CD14-positive monocyte (primary cell): ENCODE measurements at regions not wholly inside any gene's neighbourhood (a gene's known extent, or its start where the extent isn't known, plus 50 kb on each side); places are given as distances from the start of the nearest gene placed in this dataset.
"Not testable (repeated sequence)": the region's sequence is repeated elsewhere in the genome, so short reads cannot be mapped to it uniquely, and the experiment has no call there.

ENCODE experiments used
- DNase-seq, 3 donors: peaks; one replicate each; pipeline ENCODE4 v3.0.0-alpha.2; 2011 to 2022
- H2AFZ ChIP-seq: 2 replicates; pipeline ENCODE4 v1.6.0; 2012; ENCODE audit warnings: mild to moderate bottlenecking, low read depth, low read length, inconsistent platforms; ENCODE audit not compliant: insufficient read depth, poor library complexity, severe bottlenecking
- H3K27ac ChIP-seq, 2 donors: 1 replicate in 1 of 2; 2 replicates in 1 of 2; pipeline ENCODE4 v1.5.1; 2012 to 2013; ENCODE audit warnings: low read length in 2 of 2, control low read depth in 1 of 2, inconsistent platforms in 1 of 2, low read depth in 1 of 2, mild to moderate bottlenecking in 1 of 2
- H3K27me3 ChIP-seq, 2 donors: one replicate each; pipeline versions ENCODE4 v1.6.0 to v1.6.1; 2011 to 2013; ENCODE audit warnings: low read length in 2 of 2; ENCODE audit not compliant: control insufficient read depth in 2 of 2, insufficient read depth in 2 of 2
- H3K36me3 ChIP-seq, 2 donors: replicated peaks in 1 of 2; 1 replicate in 1 of 2; 2 replicates in 1 of 2; pipeline versions ENCODE4 v1.5.1 to v1.6.1; 2012 to 2013; ENCODE audit warnings: low read length in 2 of 2, control low read depth in 1 of 2, inconsistent platforms in 1 of 2, mild to moderate bottlenecking in 1 of 2; ENCODE audit not compliant: insufficient read depth in 2 of 2, control insufficient read depth in 1 of 2
- H3K4me1 ChIP-seq, 2 donors: 1 replicate in 1 of 2; 2 replicates in 1 of 2; pipeline versions ENCODE4 v1.5.1 to v1.6.1; 2012 to 2013; ENCODE audit warnings: low read length in 2 of 2, control low read depth in 1 of 2, inconsistent platforms in 1 of 2, mild to moderate bottlenecking in 1 of 2, moderate library complexity in 1 of 2; ENCODE audit not compliant: insufficient read depth in 2 of 2, control insufficient read depth in 1 of 2
- H3K4me2 ChIP-seq: replicated peaks from 2 replicates; pipeline ENCODE3; 2012; ENCODE audit warnings: low read length, moderate library complexity, mild to moderate bottlenecking; ENCODE audit not compliant: poor library complexity, severe bottlenecking; ENCODE audit errors: extremely low read depth
- H3K4me3 ChIP-seq, 3 experiments: fragments of 200-600 bp in 1 of 3; sonication (generic) in 1 of 3; replicated peaks in 1 of 3; 1 replicate in 2 of 3; 2 replicates in 1 of 3; pipeline ENCODE4 v1.5.1; 2011 to 2013; ENCODE audit warnings: low read length in 3 of 3, mild to moderate bottlenecking in 3 of 3, control low read depth in 2 of 3, low read depth in 2 of 3, inconsistent platforms in 1 of 3, moderate library complexity in 1 of 3
- H3K79me2 ChIP-seq: 2 replicates; pipeline ENCODE4 v1.6.0; 2012; ENCODE audit warnings: mild to moderate bottlenecking, control low read depth, inconsistent platforms, low read length, moderate library complexity; ENCODE audit not compliant: insufficient read depth
- H3K9ac ChIP-seq: 2 replicates; pipeline ENCODE4 v1.6.0; 2017; ENCODE audit warnings: low read length, mild to moderate bottlenecking; ENCODE audit not compliant: insufficient read depth, poor library complexity, severe bottlenecking
- H3K9me3 ChIP-seq, 2 donors: replicated peaks in 1 of 2; 1 replicate in 1 of 2; 2 replicates in 1 of 2; pipeline versions ENCODE4 v1.5.1 to v1.6.1; 2012 to 2013; ENCODE audit warnings: low read length in 2 of 2, control low read depth in 1 of 2; ENCODE audit not compliant: control insufficient read depth in 1 of 2, insufficient read depth in 1 of 2
- H4K20me1 ChIP-seq: 2 replicates; pipeline ENCODE4 v1.6.0; 2012; ENCODE audit warnings: mild to moderate bottlenecking, low read length, control low read depth, moderate library complexity; ENCODE audit not compliant: insufficient read depth
- H3K27ac Mint-ChIP-seq, 7 donors: one replicate each; pipeline ENCODE4 v1.8.0; 2020; ENCODE audit warnings: mild to moderate bottlenecking in 7 of 7, mixed read lengths in 7 of 7, moderate library complexity in 6 of 7, inconsistent platforms in 2 of 7
- H3K27me3 Mint-ChIP-seq, 3 donors: one replicate each; pipeline ENCODE4 v1.8.0; 2021 to 2022; ENCODE audit warnings: low read depth in 3 of 3, mild to moderate bottlenecking in 3 of 3, mixed read lengths in 3 of 3, moderate library complexity in 3 of 3, inconsistent platforms in 1 of 3
- H3K36me3 Mint-ChIP-seq, 2 donors: one replicate each; pipeline ENCODE4 v1.8.0; 2020; ENCODE audit warnings: mixed read lengths in 2 of 2, inconsistent platforms in 1 of 2, mild to moderate bottlenecking in 1 of 2
- H3K4me1 Mint-ChIP-seq: one replicate; pipeline ENCODE4 v1.8.0; 2020; ENCODE audit warnings: mild to moderate bottlenecking, mixed read lengths
- H3K4me3 Mint-ChIP-seq, 2 donors: one replicate each; pipeline ENCODE4 v1.8.0; 2020; ENCODE audit warnings: mild to moderate bottlenecking in 2 of 2, mixed read lengths in 2 of 2, moderate library complexity in 1 of 2
- H3K9me3 Mint-ChIP-seq, 7 donors: one replicate each; pipeline ENCODE4 v1.8.0; 2020 to 2022; ENCODE audit warnings: mixed read lengths in 7 of 7, mild to moderate bottlenecking in 6 of 7, moderate library complexity in 6 of 7, inconsistent platforms in 2 of 7
- WGBS: methylation state at CpG from one replicate; pipeline ENCODE4 v1.1.5; 2013; ENCODE audit warnings: missing lambda C conversion rate; ENCODE audit not compliant: insufficient coverage; 5-methylcytosine and 5-hydroxymethylcytosine counted together
- intact Hi-C, 2 donors: fragments of 100-400 bp; cut with micrococcal nuclease; formaldehyde crosslinking; loops; one replicate each; pipeline versions ENCODE4 v1.15.0 to v1.15.1; 2023
- TF ChIP-seq, protein P1 (sequence below): fragments of 200-600 bp; IDR thresholded peaks from one replicate; pipeline ENCODE4 v1.8.0; 2022; ENCODE audit warnings: antibody characterized with exemption, mild to moderate bottlenecking

DNA sequence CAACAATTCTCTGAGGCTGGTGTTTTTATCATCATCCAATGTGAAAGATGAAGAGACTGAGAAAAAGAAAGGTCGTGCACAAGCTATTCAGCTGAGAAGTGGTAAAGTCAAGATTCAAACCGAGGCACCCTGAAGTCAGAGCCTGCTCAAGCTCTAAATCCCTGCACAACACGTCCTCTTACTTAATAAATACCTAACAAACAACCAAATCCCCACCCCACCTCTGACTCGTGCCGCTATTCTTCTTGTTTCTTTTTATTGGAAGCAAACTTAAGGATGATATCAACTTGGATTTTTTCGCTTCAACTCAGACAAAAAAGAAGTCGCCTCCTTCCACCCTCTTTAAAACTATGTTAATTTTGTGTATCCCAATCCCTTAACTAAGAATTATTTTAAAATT lies 140.2 kb downstream of the CEP120 start:
- intact Hi-C loops, result no loop called here
- H3K27ac ChIP-seq, result no peak overlapping the region
- Mint-ChIP-seq H3K4me3 (no peak overlapping the region), H3K27ac (no peak overlapping the region), H3K4me1 (no peaks in the 10 kb centered on the region), H3K9me3 (peaks cover 0 to 12% (median 5%) of the 10 kb centered on the region in 7 donors), H3K36me3 (no peaks in the 10 kb centered on the region), H3K27me3 (peaks cover 15 to 32% (median 21%) of the 10 kb centered on the region in 3 donors)
- H3K79me2 ChIP-seq, result no peaks in the 10 kb centered on the region
- H2AFZ ChIP-seq, result no peak overlapping the region
- H3K4me1 ChIP-seq, result no peaks in the 10 kb centered on the region
- no peaks in the 10 kb centered on the region for H3K9me3 ChIP-seq
- H3K27me3 ChIP-seq, result peaks cover 15 to 17% of the 10 kb centered on the region in 2 donors
- no peak overlapping the region for H3K4me3 ChIP-seq
- no peaks in the 10 kb centered on the region for H3K36me3 ChIP-seq
- no peaks in the 10 kb centered on the region for H4K20me1 ChIP-seq
- TF ChIP-seq, protein P1, sequence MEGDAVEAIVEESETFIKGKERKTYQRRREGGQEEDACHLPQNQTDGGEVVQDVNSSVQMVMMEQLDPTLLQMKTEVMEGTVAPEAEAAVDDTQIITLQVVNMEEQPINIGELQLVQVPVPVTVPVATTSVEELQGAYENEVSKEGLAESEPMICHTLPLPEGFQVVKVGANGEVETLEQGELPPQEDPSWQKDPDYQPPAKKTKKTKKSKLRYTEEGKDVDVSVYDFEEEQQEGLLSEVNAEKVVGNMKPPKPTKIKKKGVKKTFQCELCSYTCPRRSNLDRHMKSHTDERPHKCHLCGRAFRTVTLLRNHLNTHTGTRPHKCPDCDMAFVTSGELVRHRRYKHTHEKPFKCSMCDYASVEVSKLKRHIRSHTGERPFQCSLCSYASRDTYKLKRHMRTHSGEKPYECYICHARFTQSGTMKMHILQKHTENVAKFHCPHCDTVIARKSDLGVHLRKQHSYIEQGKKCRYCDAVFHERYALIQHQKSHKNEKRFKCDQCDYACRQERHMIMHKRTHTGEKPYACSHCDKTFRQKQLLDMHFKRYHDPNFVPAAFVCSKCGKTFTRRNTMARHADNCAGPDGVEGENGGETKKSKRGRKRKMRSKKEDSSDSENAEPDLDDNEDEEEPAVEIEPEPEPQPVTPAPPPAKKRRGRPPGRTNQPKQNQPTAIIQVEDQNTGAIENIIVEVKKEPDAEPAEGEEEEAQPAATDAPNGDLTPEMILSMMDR, result no peak
- H3K9ac ChIP-seq, result no peak overlapping the region
- no peak overlapping the region for H3K4me2 ChIP-seq
- DNase-seq, result no peak
- 60% methylated on average over 1 of the region's 7 CpGs for WGBS

DNA sequence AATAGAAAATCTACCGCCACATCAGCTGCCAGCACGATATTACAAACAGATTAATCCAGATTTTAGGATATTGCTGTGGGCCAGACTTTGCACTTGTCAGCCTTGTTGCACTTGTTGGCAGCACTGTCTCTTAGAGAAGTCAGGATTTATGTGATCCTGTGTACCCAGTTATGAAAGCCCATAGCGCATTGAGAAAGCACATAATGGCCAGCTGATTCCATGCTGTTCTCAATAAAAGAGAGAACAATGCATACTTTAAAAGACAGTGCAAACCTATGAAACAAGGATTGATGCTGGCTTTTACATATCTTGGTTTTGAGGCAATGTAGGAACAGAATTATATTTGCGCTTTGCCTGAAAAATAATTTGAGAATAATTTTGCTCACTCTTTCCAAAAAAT lies 140.8 kb downstream of the CEP120 start:
- Histone ChIP-seq H3K4me3 (no peak overlapping the region), H3K4me1 (no peaks in the 10 kb centered on the region), H3K36me3 (no peaks in the 10 kb centered on the region), H3K9ac (no peak overlapping the region), H3K4me2 (no peak overlapping the region), H3K9me3 (no peaks in the 10 kb centered on the region), H3K27me3 (peaks cover 15 to 17% of the 10 kb centered on the region in 2 donors), H3K79me2 (no peaks in the 10 kb centered on the region), H4K20me1 (no peaks in the 10 kb centered on the region), H3K27ac (no peak overlapping the region), H2AFZ (no peak overlapping the region)
- Mint-ChIP-seq H3K27ac (no peak overlapping the region), H3K4me3 (no peak overlapping the region), H3K9me3 (peaks cover 0 to 12% (median 5%) of the 10 kb centered on the region in 7 donors), H3K36me3 (no peaks in the 10 kb centered on the region), H3K27me3 (peaks cover 15 to 30% (median 21%) of the 10 kb centered on the region in 3 donors), H3K4me1 (no peaks in the 10 kb centered on the region)
- TF ChIP-seq, protein P1, result no peak
- DNase-seq, result no peak
- intact Hi-C loops, result no loop called here
- WGBS, result 94% methylated on average over 2 of the region's 4 CpGs

DNA sequence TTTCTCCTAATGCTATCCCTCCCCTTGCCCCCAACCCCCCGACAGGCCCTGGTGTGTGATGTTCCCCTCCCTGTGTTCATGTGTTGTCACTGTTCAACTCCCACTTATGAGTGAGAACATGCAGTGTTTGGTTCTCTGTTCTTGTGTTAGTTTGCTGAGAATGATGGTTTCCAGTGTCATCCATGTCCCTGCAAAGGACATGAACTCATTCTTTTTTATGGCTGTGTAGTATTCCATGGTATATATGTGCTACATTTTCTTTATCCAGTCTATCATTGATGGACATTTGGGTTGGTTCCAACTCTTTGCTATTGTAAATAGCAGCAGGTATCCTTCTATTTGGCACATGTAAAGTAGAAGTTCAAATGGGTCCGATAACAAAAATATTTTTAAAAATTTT lies 142.3 kb downstream of the CEP120 start:
- H3K4me3 ChIP-seq, H3K79me2 ChIP-seq, H2AFZ ChIP-seq, H3K36me3 ChIP-seq, H3K4me1 ChIP-seq, H3K27ac Mint-ChIP-seq, H3K4me3 Mint-ChIP-seq, H3K4me1 Mint-ChIP-seq, H3K9me3 ChIP-seq, DNase-seq, H3K36me3 Mint-ChIP-seq, H3K9ac ChIP-seq, H3K27ac ChIP-seq, H3K9me3 Mint-ChIP-seq, intact Hi-C loops, H4K20me1 ChIP-seq, H3K4me2 ChIP-seq: not testable (repeated sequence)
- peaks cover 13% of the 10 kb centered on the region in 2 donors for H3K27me3 ChIP-seq
- WGBS, result no CpG with 5 or more reads among the region's 2 CpGs
- H3K27me3 Mint-ChIP-seq, result peaks cover 12 to 18% (median 17%) of the 10 kb centered on the region in 3 donors
